Gastrocnemius medialis (tissue), 4 donors: ENCODE measurements at regions not wholly inside any gene's neighbourhood (a gene's known extent, or its start where the extent isn't known, plus 50 kb on each side); places are given as distances from the start of the nearest gene placed in this dataset.

Experiments used
- CTCF ChIP-seq, 5 experiments: fragments of 450-650 bp in 3 of 5; fragments of 200-600 bp in 2 of 5; sonication (generic) in 2 of 5; IDR thresholded peaks in 4 of 5; conservative IDR thresholded peaks in 1 of 5; 1 replicate in 4 of 5; 2 replicates in 1 of 5; pipeline ENCODE4 v1.5.1; 2016 to 2019; ENCODE audit warnings: antibody characterized with exemption in 5 of 5, mild to moderate bottlenecking in 3 of 5, moderate library complexity in 3 of 5
- POLR2A ChIP-seq, 2 donors: fragments of 450-650 bp; IDR thresholded peaks; one replicate each; pipeline ENCODE4 v1.6.1; 2017; ENCODE audit warnings: antibody characterized with exemption in 2 of 2, mild to moderate bottlenecking in 2 of 2, moderate library complexity in 2 of 2

- TF ChIP-seq CTCF (IDR thresholded peaks at IDR 0.05 in 4 of 5, conservative IDR thresholded peaks at IDR 0.05 in 1 of 5) (no peak), POLR2A (IDR thresholded peaks at IDR 0.05) (no peak)
These were observed 1072.4 kb upstream of the CDH9 start for GRCh38 chr5:28110781-28111180.
